Liver (tissue), 8 donors: ENCODE measurements at regions not wholly inside any gene's neighbourhood (a gene's known extent, or its start where the extent isn't known, plus 50 kb on each side); places are given as distances from the start of the nearest gene placed in this dataset.

Experiments
- DNase-seq: peaks from one replicate; pipeline ENCODE4 v3.0.0-alpha.2; 2017; ENCODE audit warnings: low spot score
- H3K27ac ChIP-seq, 2 donors: one replicate each; pipeline ENCODE4 v1.7.0; 2013; ENCODE audit warnings: inconsistent platforms in 2 of 2, low read length in 2 of 2, control low read depth in 1 of 2, low read depth in 1 of 2, mild to moderate bottlenecking in 1 of 2
- H3K27me3 ChIP-seq, 4 donors: one replicate each; pipeline versions ENCODE4 v1.6.1 to v1.7.0; 2013; ENCODE audit warnings: low read length in 3 of 4, inconsistent platforms in 1 of 4, mild to moderate bottlenecking in 1 of 4, moderate library complexity in 1 of 4; ENCODE audit not compliant: control insufficient read depth in 4 of 4, insufficient read depth in 4 of 4
- H3K36me3 ChIP-seq, 4 donors: one replicate each; pipeline versions ENCODE4 v1.6.1 to v1.7.0; 2013; ENCODE audit warnings: low read length in 3 of 4, mild to moderate bottlenecking in 3 of 4, low read depth in 1 of 4, moderate library complexity in 1 of 4; ENCODE audit not compliant: control insufficient read depth in 4 of 4, insufficient read depth in 3 of 4
- H3K4me1 ChIP-seq, 4 donors: one replicate each; pipeline versions ENCODE4 v1.6.1 to v1.7.0; 2013; ENCODE audit warnings: low read length in 3 of 4, mild to moderate bottlenecking in 3 of 4, moderate library complexity in 1 of 4; ENCODE audit not compliant: control insufficient read depth in 4 of 4, insufficient read depth in 4 of 4
- H3K4me3 ChIP-seq, 3 donors: one replicate each; pipeline versions ENCODE4 v1.6.1 to v1.7.0; 2013; ENCODE audit warnings: low read length in 3 of 3, control low read depth in 1 of 3, low read depth in 1 of 3, mild to moderate bottlenecking in 1 of 3
- H3K9ac ChIP-seq, 2 donors: one replicate each; pipeline ENCODE4 v1.7.0; 2013; ENCODE audit warnings: low read length in 2 of 2, mild to moderate bottlenecking in 2 of 2, moderate library complexity in 2 of 2, control low read depth in 1 of 2, low read depth in 1 of 2
- H3K9me3 ChIP-seq, 4 donors: one replicate each; pipeline versions ENCODE4 v1.6.1 to v1.7.0; 2013; ENCODE audit warnings: low read length in 3 of 4; ENCODE audit not compliant: control insufficient read depth in 4 of 4
- ATF3 ChIP-seq: IDR thresholded peaks from 2 replicates; pipeline ENCODE4 v1.6.1; 2016; ENCODE audit warnings: antibody characterized with exemption
- CTCF ChIP-seq: fragments of 150-350 bp; IDR thresholded peaks from 2 replicates; pipeline ENCODE4 v1.5.1; 2017; ENCODE audit warnings: improper control_type of control experiment, low read depth, low read length; ENCODE audit not compliant: missing input control
- EGR1 ChIP-seq, 2 donors: IDR thresholded peaks; 2 replicates each; pipeline ENCODE4 v1.6.1; 2016 to 2018; ENCODE audit warnings: antibody characterized with exemption in 2 of 2, low read depth in 2 of 2
- FOXA1 ChIP-seq: IDR thresholded peaks from 2 replicates; pipeline ENCODE4 v1.6.1; 2016; ENCODE audit warnings: antibody characterized with exemption
- FOXA2 ChIP-seq: IDR thresholded peaks from 2 replicates; pipeline ENCODE4 v1.6.1; 2016; ENCODE audit warnings: antibody characterized with exemption
- GABPA ChIP-seq, 2 donors: IDR thresholded peaks in 1 of 2; conservative IDR thresholded peaks in 1 of 2; 2 replicates each; pipeline ENCODE4 v1.6.1; 2016; ENCODE audit warnings: antibody characterized with exemption in 2 of 2, mild to moderate bottlenecking in 1 of 2, moderate library complexity in 1 of 2
- HNF4A ChIP-seq, 2 donors: conservative IDR thresholded peaks; 2 replicates each; pipeline ENCODE4 v1.6.1; 2016; ENCODE audit warnings: antibody characterized with exemption in 2 of 2, mild to moderate bottlenecking in 2 of 2
- HNF4G ChIP-seq: IDR thresholded peaks from 2 replicates; pipeline ENCODE4 v1.6.1; 2016; ENCODE audit warnings: antibody characterized with exemption
- JUND ChIP-seq, 2 donors: IDR thresholded peaks; 2 replicates each; pipeline ENCODE4 v1.6.1; 2016; ENCODE audit warnings: antibody characterized with exemption in 2 of 2
- MAX ChIP-seq: IDR thresholded peaks from 2 replicates; pipeline ENCODE4 v1.6.1; 2016; ENCODE audit warnings: antibody characterized with exemption
- NR2F2 ChIP-seq: IDR thresholded peaks from 2 replicates; pipeline ENCODE4 v1.6.1; 2016; ENCODE audit warnings: antibody characterized with exemption
- RAD21 ChIP-seq, 2 donors: IDR thresholded peaks; 2 replicates each; pipeline ENCODE4 v1.6.1; 2016; ENCODE audit warnings: antibody characterized with exemption in 2 of 2, mild to moderate bottlenecking in 2 of 2
- REST ChIP-seq: IDR thresholded peaks from 2 replicates; pipeline ENCODE4 v1.6.1; 2016; ENCODE audit warnings: antibody characterized with exemption, mild to moderate bottlenecking
- RXRA ChIP-seq, 2 donors: IDR thresholded peaks; 2 replicates each; pipeline ENCODE4 v1.6.1; 2017 to 2018; ENCODE audit warnings: antibody characterized with exemption in 2 of 2, mild to moderate bottlenecking in 1 of 2
- SP1 ChIP-seq: IDR thresholded peaks from 2 replicates; pipeline ENCODE4 v1.6.1; 2018; ENCODE audit warnings: antibody characterized with exemption, mild to moderate bottlenecking
- TAF1 ChIP-seq: conservative IDR thresholded peaks from 2 replicates; pipeline ENCODE4 v1.6.1; 2016; ENCODE audit warnings: antibody characterized with exemption, mild to moderate bottlenecking
- YY1 ChIP-seq: IDR thresholded peaks from 2 replicates; pipeline ENCODE4 v1.6.1; 2016; ENCODE audit warnings: antibody characterized with exemption, mild to moderate bottlenecking
- ZBTB33 ChIP-seq: IDR thresholded peaks from 2 replicates; pipeline ENCODE4 v1.6.1; 2016; ENCODE audit warnings: antibody characterized with exemption
- WGBS: extraction: QIAGEN DNeasy Blood & Tissue Kit; methylation state at CpG from one replicate; pipeline ENCODE4 v1.1.7; 2013; 5-methylcytosine and 5-hydroxymethylcytosine counted together
- donor health status: healthy.
- donor health status: healthy.
- donor health status: healthy.
- donor health status: healthy.
- donor health status: healthy.

- Histone ChIP-seq H3K9ac (no peak overlapping the region), H3K4me1 (no peaks in the 10 kb centered on the region), H3K36me3 (no peaks in the 10 kb centered on the region), H3K9me3 (no peaks in the 10 kb centered on the region), H3K27ac (no peak overlapping the region), H3K27me3 (no peaks in the 10 kb centered on the region), H3K4me3 (no peak overlapping the region)
- 73% methylated on average over 4 of the region's 4 CpGs for WGBS
- TF ChIP-seq RXRA (IDR thresholded peaks at IDR 0.05) (no peak), EGR1 (IDR thresholded peaks at IDR 0.05; ENCODE audit: low read depth in 2 of 2) (no peak), HNF4A (conservative IDR thresholded peaks at IDR 0.05) (no peak), FOXA2 (no peak), TAF1 (no peak), GABPA (IDR thresholded peaks at IDR 0.05 in 1 of 2, conservative IDR thresholded peaks at IDR 0.05 in 1 of 2) (no peak), HNF4G (no peak), RAD21 (IDR thresholded peaks at IDR 0.05) (no peak), ATF3 (no peak), MAX (no peak), ZBTB33 (no peak), CTCF (no peak), YY1 (no peak), NR2F2 (no peak), FOXA1 (no peak), SP1 (no peak), REST (no peak), JUND (IDR thresholded peaks at IDR 0.05) (no peak)
- DNase-seq, result no peak
Measured at GRCh38 chr20:4418141-4418540, 169.1 kb upstream of the ADRA1D start.

GRCh38 chr20:4415281-4415680 is 166.2 kb upstream of the ADRA1D start:
- Histone ChIP-seq H3K27ac (no peak overlapping the region), H3K4me1 (no peaks in the 10 kb centered on the region), H3K9ac (no peak overlapping the region), H3K4me3 (no peak overlapping the region), H3K27me3 (no peaks in the 10 kb centered on the region), H3K9me3 (no peaks in the 10 kb centered on the region), H3K36me3 (no peaks in the 10 kb centered on the region)
- DNase-seq, result peak; percentile 8
- TF ChIP-seq CTCF, result no peak
- no peak for TF ChIP-seq EGR1 (IDR thresholded peaks at IDR 0.05; ENCODE audit: low read depth in 2 of 2)
- no peak for TF ChIP-seq GABPA (IDR thresholded peaks at IDR 0.05 in 1 of 2, conservative IDR thresholded peaks at IDR 0.05 in 1 of 2)
- TF ChIP-seq RAD21 (IDR thresholded peaks at IDR 0.05), result no peak
- no peak for TF ChIP-seq RXRA (IDR thresholded peaks at IDR 0.05)
- TF ChIP-seq YY1, result no peak
- no peak for TF ChIP-seq SP1
- WGBS, result 59% methylated on average over 5 of the region's 5 CpGs
